K562 (cell line): ENCODE measurements at regions not wholly inside any gene's neighbourhood (a gene's known extent, or its start where the extent isn't known, plus 50 kb on each side); places are given as distances from the start of the nearest gene placed in this dataset.

ENCODE experiments used
- ATAC-seq: fragments of 200-7000 bp; cut with Tn5 transposase; 3 replicates; pipeline ENCODE4 v1.9.1; 2020; ENCODE audit warnings: moderate library complexity
- BruUV-seq: library from RNA; stranded (reverse); fragments of 400-500 nt; replicated peaks from 2 replicates; lab custom pipeline; 2021; lab: Mats Ljungman, UMichigan
- CTCF ChIA-PET: fragments of 300-600 bp; formaldehyde crosslinking; extraction: SDS; loops from one replicate; lab custom pipeline; 2021; ENCODE audit warnings: low intra/inter-chr PET ratio; lab: Yijun Ruan, JAX
- POLR2A ChIA-PET: fragments of 300-600, 350-650 bp; sonication (Branson Sonifier 250); formaldehyde crosslinking; extraction: SDS; loops from one replicate; lab custom pipeline; 2021; ENCODE audit warnings: antibody characterized with exemption, inconsistent platforms; lab: Yijun Ruan, JAX
- DNase-seq, 4 experiments: peaks; one replicate each; pipeline versions ENCODE4 v3.0.0 to v3.0.0-alpha.2; 2011 to 2018; ENCODE audit warnings: low spot score in 3 of 4, mixed read lengths in 3 of 4; ENCODE audit errors: extremely low read depth in 1 of 4
- FAIRE-seq: peaks from 2 replicates; lab custom pipeline; 2011; peaks lifted over from hg19 to GRCh38; lab: Jason Lieb, UNC
- H2AFZ ChIP-seq: 2 replicates; pipeline ENCODE4 v1.6.0; 2011; ENCODE audit warnings: low read depth, low read length, control low read depth, inconsistent platforms
- H3K27ac ChIP-seq: fragments of 200-600 bp; 3 replicates; pipeline ENCODE4 v1.8.0; 2011; ENCODE audit warnings: low read depth, mild to moderate bottlenecking, control low read depth, inconsistent platforms, low read length, moderate library complexity, mixed read lengths; ENCODE audit errors: extremely low read depth
- H3K27me3 ChIP-seq, 2 experiments: fragments of 300-600 bp in 1 of 2; 2 replicates in 1 of 2; 3 replicates in 1 of 2; pipeline versions ENCODE4 v1.6.0 to v1.8.0; 2011; ENCODE audit warnings: inconsistent platforms in 2 of 2, low read length in 2 of 2, mild to moderate bottlenecking in 1 of 2, mixed read lengths in 1 of 2, moderate library complexity in 1 of 2; ENCODE audit not compliant: control insufficient read depth in 2 of 2, insufficient read depth in 2 of 2
- H3K36me3 ChIP-seq: fragments of 300-600 bp; 3 replicates; pipeline ENCODE4 v1.8.0; 2011; ENCODE audit warnings: mild to moderate bottlenecking, low read length, inconsistent platforms; ENCODE audit not compliant: control insufficient read depth, insufficient read depth
- H3K4me1 ChIP-seq, 2 experiments: fragments of 200-600 bp in 1 of 2; replicated peaks in 1 of 2; 2 replicates in 1 of 2; 3 replicates in 1 of 2; pipeline versions ENCODE4 v1.5.1 to v1.8.0; 2011; ENCODE audit warnings: inconsistent platforms in 2 of 2, low read length in 2 of 2, mild to moderate bottlenecking in 1 of 2, mixed read lengths in 1 of 2, moderate library complexity in 1 of 2; ENCODE audit not compliant: control insufficient read depth in 2 of 2, insufficient read depth in 2 of 2
- H3K4me2 ChIP-seq: 2 replicates; pipeline ENCODE4 v1.6.1; 2011; ENCODE audit warnings: low read length, control low read depth, inconsistent platforms, mixed read lengths; ENCODE audit not compliant: insufficient read depth
- H3K4me3 ChIP-seq: fragments of 200-600 bp; sonication (generic), shearing (Covaris generic); 2 replicates; pipeline ENCODE4 v1.5.1; 2016; ENCODE audit warnings: control low read depth, inconsistent platforms
- H3K79me2 ChIP-seq: fragments of 200-600 bp; 3 replicates; pipeline ENCODE4 v1.8.0; 2011; ENCODE audit warnings: low read length, inconsistent platforms; ENCODE audit not compliant: control insufficient read depth, insufficient read depth
- H3K9ac ChIP-seq, 2 experiments: 2 replicates each; pipeline versions ENCODE4 v1.6.0 to v1.6.1; 2011; ENCODE audit warnings: low read depth in 2 of 2, low read length in 2 of 2, control low read depth in 1 of 2, inconsistent platforms in 1 of 2, mild to moderate bottlenecking in 1 of 2, mixed read lengths in 1 of 2; ENCODE audit not compliant: insufficient read depth in 1 of 2
- H3K9me1 ChIP-seq: one replicate; pipeline ENCODE4 v1.6.0; 2011; ENCODE audit warnings: inconsistent platforms, mild to moderate bottlenecking, low read length, moderate library complexity; ENCODE audit not compliant: control insufficient read depth, insufficient read depth
- H3K9me3 ChIP-seq: replicated peaks from 2 replicates; pipeline ENCODE4 v1.5.1; 2011; ENCODE audit warnings: low read depth, low read length, inconsistent platforms; ENCODE audit not compliant: control insufficient read depth, insufficient read depth
- H4K20me1 ChIP-seq: replicated peaks from 2 replicates; pipeline ENCODE4 v1.6.1; 2011; ENCODE audit warnings: low read length, inconsistent platforms, mixed read lengths; ENCODE audit not compliant: control insufficient read depth, insufficient read depth
- CLOCK ChIP-seq: fragments of 250-450 bp; sonication (Bioruptor Pico); IDR thresholded peaks from 2 replicates; pipeline ENCODE4 v1.4.0; 2020; ENCODE audit warnings: mild to moderate bottlenecking, moderate library complexity, borderline replicate concordance
- CREM ChIP-seq: IDR thresholded peaks from 2 replicates; pipeline ENCODE4 v1.6.1; 2014; ENCODE audit warnings: antibody characterized with exemption, low read depth
- ELF4 ChIP-seq: fragments of 450-650 bp; formaldehyde crosslinking; IDR thresholded peaks from 2 replicates; pipeline ENCODE4 v1.4.0; 2022; ENCODE audit warnings: missing genetic modification characterization
- MEIS2 ChIP-seq: fragments of 450-650 bp; IDR thresholded peaks from 2 replicates; pipeline ENCODE4 v1.6.1; 2014; ENCODE audit warnings: mild to moderate bottlenecking; ENCODE audit not compliant: partially characterized antibody
- NR3C1 ChIP-seq: sonication (generic); formaldehyde crosslinking; IDR thresholded peaks from 2 replicates; pipeline ENCODE4 v1.8.1; 2022; ENCODE audit warnings: missing genetic modification reagents
- RNF219 ChIP-seq: fragments of 250-450 bp; sonication (Bioruptor Pico); IDR thresholded peaks from 2 replicates; pipeline ENCODE4 v1.5.0; 2022; ENCODE audit warnings: mild to moderate bottlenecking
- SIN3A ChIP-seq, 2 experiments: fragments of 150-350 bp in 1 of 2; IDR thresholded peaks; 2 replicates each; pipeline ENCODE4 v1.6.1; 2011 to 2016; ENCODE audit warnings: borderline replicate concordance in 2 of 2, low read depth in 2 of 2, low read length in 2 of 2, mild to moderate bottlenecking in 2 of 2, moderate library complexity in 2 of 2; ENCODE audit not compliant: control insufficient read depth in 1 of 2
- SMARCB1 ChIP-seq: IDR thresholded peaks from 2 replicates; pipeline ENCODE4 v1.6.1; 2011; ENCODE audit warnings: improper control_type of control experiment, low read depth; ENCODE audit not compliant: insufficient read length
- ZNF282 ChIP-seq: sonication (generic); formaldehyde crosslinking; IDR thresholded peaks from 2 replicates; pipeline ENCODE4 v1.8.1; 2023; ENCODE audit warnings: missing genetic modification reagents
- whole genome bisulfite sequencing: fragments of 100-300 bp; shearing (Covaris generic); methylation state at CpG from one replicate; pipeline ENCODE4 v1.1.6; 2016; ENCODE audit warnings: low coverage, mixed read lengths; ENCODE audit not compliant: insufficient coverage; ENCODE audit errors: missing lambda C conversion rate; 5-methylcytosine and 5-hydroxymethylcytosine counted together
- in situ Hi-C: fragments of 300-500 bp; cut with MboI; formaldehyde crosslinking; loops from 4 replicates; pipeline ENCODE4 v1.15.0; 2018; ENCODE audit warnings: inconsistent platforms, mixed read lengths
- intact Hi-C: fragments of 100-400 bp; cut with micrococcal nuclease; formaldehyde crosslinking; loops from 2 replicates; pipeline ENCODE4 v1.14.2; 2022

- Histone ChIP-seq H3K4me2 (no peak overlapping the region), H3K27ac (no peak overlapping the region), H3K27me3 (peaks cover 0 to 6% of the 10 kb centered on the region in 2 experiments; a peak in 1 of 5 replicates), H3K36me3 (no peaks in the 10 kb centered on the region), H3K9ac (no peak overlapping the region), H4K20me1 (no peaks in the 10 kb centered on the region), H3K4me1 (no peaks in the 10 kb centered on the region), H3K4me3 (no peak overlapping the region), H3K9me1 (no peaks in the 10 kb centered on the region), H3K9me3 (no peaks in the 10 kb centered on the region), H2AFZ (no peak overlapping the region), H3K79me2 (no peaks in the 10 kb centered on the region)
- TF ChIP-seq CLOCK (CRISPR knock-in tag) (no peak), NR3C1 (CRISPR knock-in tag) (no peak), SMARCB1 (no peak), RNF219 (CRISPR knock-in tag) (no peak), MEIS2 (no peak), SIN3A (IDR thresholded peaks at IDR 0.05; ENCODE audit: borderline replicate concordance in 2 of 2, control insufficient read depth in 1 of 2, low read depth in 2 of 2, low read length in 2 of 2) (no peak), CREM (no peak), ELF4 (CRISPR knock-in tag) (no peak), ZNF282 (no peak)
- BruUV-seq, result no TSS peak
- ChIA-PET POLR2A (no interaction called here), CTCF (no interaction called here)
- in situ Hi-C loops, result no loop called here
- FAIRE-seq, result no peak
- 0% methylated on average over 2 of the region's 2 CpGs for WGBS
- DNase-seq, result no peak
- intact Hi-C loops, result no loop called here
- no peak for ATAC-seq
These were observed 83.2 kb upstream of the DNAH14 start for GRCh38 chr1:224846119-224846907.
